BE2C (cell line): ENCODE measurements at regions not wholly inside any gene's neighbourhood (a gene's known extent, or its start where the extent isn't known, plus 50 kb on each side); places are given as distances from the start of the nearest gene placed in this dataset.

Source experiments
- DNase-seq: peaks from one replicate; pipeline ENCODE4 v3.0.0-alpha.2; 2020
- H3K27me3 ChIP-seq: fragments of 250-450 bp; sonication (Bioruptor Pico); 2 replicates; pipeline ENCODE4 v1.5.1; 2020; ENCODE audit warnings: mild to moderate bottlenecking
- H3K36me3 ChIP-seq: fragments of 250-450 bp; sonication (Bioruptor Pico); 2 replicates; pipeline ENCODE4 v1.5.1; 2020; ENCODE audit warnings: mild to moderate bottlenecking
- H3K4me1 ChIP-seq: fragments of 250-450 bp; sonication (Bioruptor Pico); 2 replicates; pipeline ENCODE4 v1.5.1; 2020
- H3K4me3 ChIP-seq: 2 replicates; pipeline ENCODE4 v1.5.1; 2011; ENCODE audit warnings: low read depth, low read length
- H3K9me3 ChIP-seq: fragments of 250-450 bp; sonication (Bioruptor Pico); 2 replicates; pipeline ENCODE4 v1.5.1; 2020
- CTCF ChIP-seq: IDR thresholded peaks from 2 replicates; pipeline ENCODE4 v1.5.1; 2012; ENCODE audit warnings: mild to moderate bottlenecking, low read depth, low read length

- H3K4me3 ChIP-seq, result no peak overlapping the region
- TF ChIP-seq CTCF, result no peak
- no peaks in the 10 kb centered on the region for H3K4me1 ChIP-seq
- no peak for DNase-seq
- H3K36me3 ChIP-seq, result no peaks in the 10 kb centered on the region
- H3K27me3 ChIP-seq, result no peaks in the 10 kb centered on the region
- H3K9me3 ChIP-seq, result no peaks in the 10 kb centered on the region
These were observed 184.1 kb downstream of the ZIC4 start for GRCh38 chr3:147222291-147222690.

GRCh38 chr3:147218965-147219364 lies 187.4 kb downstream of the ZIC4 start:
- no peaks in the 10 kb centered on the region for H3K9me3 ChIP-seq
- DNase-seq, result no peak

GRCh38 chr3:147216143-147216673 lies 190.1 kb downstream of the ZIC4 start:
- DNase-seq, result no peak
- H3K4me3 ChIP-seq, result no peak overlapping the region
- no peaks in the 10 kb centered on the region for H3K9me3 ChIP-seq
- TF ChIP-seq CTCF, result no peak
- no peaks in the 10 kb centered on the region for H3K36me3 ChIP-seq
- H3K27me3 ChIP-seq, result no peaks in the 10 kb centered on the region
- no peaks in the 10 kb centered on the region for H3K4me1 ChIP-seq

More at GRCh38 chr3:147218965-147219364, 187.4 kb downstream of the ZIC4 start:
- H3K4me1 ChIP-seq, result no peaks in the 10 kb centered on the region
- H3K27me3 ChIP-seq, result no peaks in the 10 kb centered on the region
- H3K36me3 ChIP-seq, result no peaks in the 10 kb centered on the region
- TF ChIP-seq CTCF, result no peak
- H3K4me3 ChIP-seq, result no peak overlapping the region

GRCh38 chr3:147215660-147216059 lies 190.7 kb downstream of the ZIC4 start:
- TF ChIP-seq CTCF, result no peak
- H3K4me3 ChIP-seq, result no peak overlapping the region
- H3K4me1 ChIP-seq, result no peaks in the 10 kb centered on the region
- no peaks in the 10 kb centered on the region for H3K27me3 ChIP-seq
- no peaks in the 10 kb centered on the region for H3K9me3 ChIP-seq
- no peak for DNase-seq
- no peaks in the 10 kb centered on the region for H3K36me3 ChIP-seq

GRCh38 chr3:147213633-147214032 lies 192.7 kb downstream of the ZIC4 start:
- no peak overlapping the region for H3K4me3 ChIP-seq
- H3K27me3 ChIP-seq, result no peaks in the 10 kb centered on the region
- H3K9me3 ChIP-seq, result no peaks in the 10 kb centered on the region
- DNase-seq, result no peak
- H3K36me3 ChIP-seq, result no peaks in the 10 kb centered on the region
- H3K4me1 ChIP-seq, result no peaks in the 10 kb centered on the region
- no peak for TF ChIP-seq CTCF

- Histone ChIP-seq H3K27me3 (no peaks in the 10 kb centered on the region), H3K4me1 (no peaks in the 10 kb centered on the region), H3K4me3 (no peak overlapping the region), H3K36me3 (no peaks in the 10 kb centered on the region), H3K9me3 (no peaks in the 10 kb centered on the region)
- DNase-seq, result no peak
- TF ChIP-seq CTCF, result no peak
These were observed 195.7 kb downstream of the ZIC4 start for GRCh38 chr3:147210676-147211075.
